T47D (cell line): ENCODE measurements at regions not wholly inside any gene's neighbourhood (a gene's known extent, or its start where the extent isn't known, plus 50 kb on each side); places are given as distances from the start of the nearest gene placed in this dataset.
A peak's percentile ranks its signal among the peaks of the same experiment; 100 is the strongest.

Experiments used
- DNase-seq, 2 experiments: peaks; one replicate each; pipeline versions ENCODE4 v3.0.0 to v3.0.0-alpha.2; 2011 to 2012; ENCODE audit warnings: low read depth in 1 of 2, low spot score in 1 of 2
- JUND ChIP-seq: IDR thresholded peaks from 2 replicates; pipeline ENCODE4 v1.6.1; 2012; ENCODE audit warnings: low read depth
- in situ Hi-C: cut with HindIII; loops from 2 replicates; pipeline ENCODE4 v1.10.0; 2016; ENCODE audit warnings: low sequenced_read_pairs, low pct_unique_long_range_greater_than_20kb

DNA sequence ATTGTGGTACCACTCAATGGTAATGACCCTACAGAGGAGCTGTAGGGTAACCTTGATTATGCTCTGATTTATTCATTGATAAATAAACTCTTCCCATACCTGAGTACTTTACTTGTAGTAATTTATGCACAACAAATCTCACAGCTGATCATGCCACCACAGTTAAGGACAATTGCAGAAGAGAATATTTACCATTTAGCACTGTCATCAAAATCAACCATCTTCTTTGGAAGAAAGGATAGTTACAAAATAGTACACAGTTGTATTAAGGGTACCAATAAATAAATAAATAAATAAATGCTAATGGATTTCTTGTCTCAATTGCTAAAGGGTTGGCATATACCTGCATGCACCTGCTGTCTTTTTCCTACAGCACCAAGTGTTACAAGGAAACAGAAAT lies 97.6 kb upstream of the PDE1C start:
- in situ Hi-C loops: no loop called here

DNA sequence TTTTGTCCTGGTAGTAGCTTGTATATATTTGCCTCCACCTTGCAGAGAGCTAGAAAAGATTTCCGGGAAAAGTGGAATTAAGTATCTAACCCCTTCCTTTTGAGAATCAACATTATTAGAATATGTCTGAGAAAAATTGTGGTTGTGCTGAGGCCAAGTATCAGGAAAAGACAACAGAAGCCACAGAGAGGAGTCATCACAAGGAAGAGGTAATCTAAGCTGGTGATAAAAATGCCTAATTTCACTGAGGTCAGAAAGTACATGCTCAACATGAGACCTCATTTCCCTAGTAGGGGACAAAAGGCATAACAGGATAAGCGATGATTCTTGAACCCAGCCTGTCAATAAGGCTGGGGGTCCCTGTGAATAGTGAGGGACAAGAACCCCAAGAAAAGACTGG lies 97.0 kb upstream of the PDE1C start:
- DNase-seq: no peak

More for the DNA sequence above, 97.6 kb upstream of the PDE1C start:
- TF ChIP-seq JUND: no peak
- DNase-seq: no peak

DNA sequence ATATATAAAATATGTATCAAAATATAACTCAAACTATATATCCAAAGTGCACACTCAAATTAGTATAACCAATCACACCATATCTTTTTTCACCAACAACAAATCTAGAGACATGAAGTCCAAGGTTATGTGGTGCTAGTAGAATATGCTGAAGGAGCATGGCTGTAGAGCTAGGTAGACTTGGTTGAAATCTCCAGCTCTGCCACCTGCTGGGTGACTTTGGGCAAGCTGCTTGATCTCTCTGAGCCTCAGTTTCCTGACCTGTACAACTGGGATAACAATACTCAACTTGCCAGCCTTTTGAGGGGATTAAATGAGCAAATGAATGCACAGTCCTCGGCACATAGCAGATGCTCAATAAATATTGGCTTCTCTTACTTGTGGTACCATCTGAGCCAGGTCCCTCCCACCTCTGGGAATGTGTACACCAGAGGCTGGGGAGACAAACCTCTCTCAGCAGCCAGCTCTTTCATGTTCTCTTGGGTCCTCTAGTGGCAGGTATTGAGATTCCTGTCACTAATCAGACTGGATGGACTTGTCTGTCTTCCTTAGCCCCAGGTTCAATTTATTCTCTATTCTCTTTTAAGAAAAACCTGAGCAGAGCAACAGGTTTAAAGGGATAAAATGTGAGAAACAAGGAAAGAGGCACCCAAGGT lies 94.3 kb upstream of the PDE1C start:
- in situ Hi-C loops: no loop called here
- peak; percentile 76 to 92 for DNase-seq

More for the DNA sequence above, 97.0 kb upstream of the PDE1C start:
- in situ Hi-C loops: no loop called here
- no peak for TF ChIP-seq JUND

DNA sequence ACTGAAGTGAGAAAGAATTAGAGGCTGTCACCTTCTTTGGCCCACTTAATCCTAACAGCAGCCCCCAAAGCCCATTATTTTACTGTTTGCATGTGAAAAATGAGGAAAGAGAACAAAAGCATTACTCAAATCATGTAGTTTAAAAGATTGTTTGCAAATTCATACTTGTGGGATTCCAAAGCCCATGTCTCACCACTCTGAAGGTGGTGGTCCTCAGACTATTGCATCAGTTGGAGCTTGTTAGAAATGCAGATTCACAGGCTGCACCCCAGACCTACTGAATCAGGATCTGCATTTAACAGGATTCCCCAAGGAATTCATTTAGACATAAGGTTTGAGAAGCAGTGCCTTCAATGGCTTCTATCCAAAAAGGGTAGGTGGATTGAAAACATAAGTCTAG lies 93.7 kb upstream of the PDE1C start:
- TF ChIP-seq JUND: no peak
- in situ Hi-C loops: no loop called here
- DNase-seq: no peak

More for the DNA sequence above, 94.3 kb upstream of the PDE1C start:
- no peak for TF ChIP-seq JUND

DNA sequence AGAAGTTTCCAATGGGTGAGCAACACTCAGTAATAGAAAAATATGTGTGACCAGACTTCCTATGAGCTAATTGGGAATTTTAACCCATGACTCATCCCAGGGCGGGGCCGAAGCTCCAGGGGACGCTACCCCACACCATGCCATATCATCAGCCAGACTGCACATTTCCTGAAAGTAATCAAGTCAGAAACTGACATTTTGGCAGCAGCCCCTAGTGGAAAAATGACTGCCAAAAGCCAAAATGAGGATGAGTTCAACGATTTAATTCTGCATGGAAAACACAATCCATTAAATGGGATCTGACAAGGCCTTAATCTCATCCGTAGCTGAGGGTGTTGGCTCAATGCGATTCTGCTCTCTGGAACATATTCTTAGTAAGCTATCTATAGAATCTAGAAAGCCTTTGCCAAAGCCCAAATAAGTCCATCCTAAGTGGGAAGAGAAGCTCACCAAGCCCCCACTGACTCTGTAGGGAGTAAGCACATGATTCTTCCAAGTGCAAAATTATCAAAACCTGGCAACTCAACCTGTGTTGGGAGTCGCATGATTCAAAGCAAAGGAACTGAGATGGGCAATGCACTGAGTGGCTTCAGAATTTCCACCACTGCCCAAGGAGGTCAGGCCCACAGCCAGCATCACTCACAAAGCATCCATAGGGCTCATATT lies 93.1 kb upstream of the PDE1C start:
- no peak for TF ChIP-seq JUND
- DNase-seq: no peak
- in situ Hi-C loops: no loop called here

DNA sequence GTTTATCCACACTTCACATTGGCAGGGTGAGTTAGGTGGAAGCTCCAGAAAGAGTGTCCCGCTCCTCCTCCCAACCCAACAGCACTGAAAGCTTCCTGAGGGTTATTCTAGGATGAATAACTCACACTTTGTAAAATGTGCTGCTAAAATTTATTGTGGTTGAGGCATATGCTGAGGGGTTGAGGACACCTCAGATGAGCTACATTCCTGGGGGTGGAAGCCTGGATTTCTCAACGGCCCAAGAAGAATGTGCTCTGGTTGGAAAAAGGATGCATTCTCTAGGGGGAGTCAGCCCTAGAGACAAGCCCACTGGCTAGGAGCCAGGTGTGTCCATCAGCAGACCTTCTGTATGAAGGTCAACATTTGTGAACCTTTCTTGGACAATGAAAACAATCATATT lies 91.5 kb upstream of the PDE1C start:
- no peak for DNase-seq
- TF ChIP-seq JUND: no peak
- in situ Hi-C loops: no loop called here

DNA sequence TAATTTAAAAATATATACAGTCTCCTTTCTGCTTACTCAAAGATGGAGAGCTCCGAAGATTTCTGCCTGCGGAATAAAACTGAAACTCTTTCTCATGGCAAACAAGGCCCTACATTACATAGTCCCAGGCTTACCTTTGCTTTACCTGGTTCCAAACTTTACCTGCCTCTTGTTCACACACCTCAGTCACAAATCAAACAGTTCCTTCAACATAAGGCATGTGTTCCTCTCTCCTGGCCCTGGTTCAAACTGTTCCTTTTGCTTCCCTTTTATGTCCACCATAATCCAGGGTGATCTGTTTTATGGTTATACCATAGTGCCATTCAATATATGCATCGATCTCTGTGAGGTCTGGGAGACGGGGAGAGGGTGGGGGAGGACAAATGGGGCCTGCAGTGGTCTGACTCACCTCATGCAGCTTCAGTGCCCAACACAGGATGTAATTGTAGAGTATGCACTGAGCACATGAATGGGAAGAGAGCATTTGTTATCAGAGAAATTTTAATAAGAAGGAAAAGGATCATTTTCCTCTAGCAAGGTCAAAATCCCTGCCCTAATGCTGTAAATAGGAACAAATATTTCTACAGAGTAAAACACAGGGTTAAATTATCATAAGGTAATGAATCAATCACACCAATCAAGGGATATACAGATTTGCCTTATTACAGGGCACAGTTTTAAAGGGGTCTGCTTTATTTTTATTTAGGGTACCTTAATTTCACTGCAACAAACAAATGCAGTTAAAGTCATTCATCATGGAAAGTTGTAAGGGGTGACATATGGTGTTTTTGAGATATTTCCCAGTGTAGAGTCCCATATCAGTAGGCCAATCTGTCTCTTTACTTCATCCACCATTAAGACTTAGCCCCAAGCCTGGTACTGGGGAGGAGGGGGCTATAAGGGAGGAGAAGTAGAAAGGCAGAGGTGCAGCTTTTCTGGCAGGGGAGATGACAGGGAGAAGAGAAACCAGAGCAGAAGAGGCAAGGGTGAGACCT lies 88.8 kb upstream of the PDE1C start:
- DNase-seq: no peak
- no peak for TF ChIP-seq JUND
- in situ Hi-C loops: no loop called here

DNA sequence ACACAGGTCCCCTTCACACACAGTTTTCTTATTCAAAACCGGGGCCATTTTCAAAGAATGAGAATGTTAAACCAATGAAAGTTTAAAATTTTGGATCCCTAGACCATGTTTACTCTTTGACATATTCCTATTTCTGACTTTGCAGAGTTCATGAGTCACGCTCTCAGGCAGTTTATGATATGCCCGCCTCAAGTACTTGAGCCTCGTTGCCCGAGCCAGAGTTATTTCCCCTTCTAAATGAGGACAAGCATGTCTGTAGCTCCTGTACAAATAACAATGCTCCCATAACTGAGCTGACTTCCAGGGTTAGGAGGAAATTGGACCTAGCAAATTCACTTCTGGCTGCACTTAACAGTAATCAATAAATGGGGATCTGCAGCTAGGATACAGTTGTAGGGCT lies 87.9 kb upstream of the PDE1C start:
- DNase-seq: no peak
- no peak for TF ChIP-seq JUND
- in situ Hi-C loops: no loop called here

DNA sequence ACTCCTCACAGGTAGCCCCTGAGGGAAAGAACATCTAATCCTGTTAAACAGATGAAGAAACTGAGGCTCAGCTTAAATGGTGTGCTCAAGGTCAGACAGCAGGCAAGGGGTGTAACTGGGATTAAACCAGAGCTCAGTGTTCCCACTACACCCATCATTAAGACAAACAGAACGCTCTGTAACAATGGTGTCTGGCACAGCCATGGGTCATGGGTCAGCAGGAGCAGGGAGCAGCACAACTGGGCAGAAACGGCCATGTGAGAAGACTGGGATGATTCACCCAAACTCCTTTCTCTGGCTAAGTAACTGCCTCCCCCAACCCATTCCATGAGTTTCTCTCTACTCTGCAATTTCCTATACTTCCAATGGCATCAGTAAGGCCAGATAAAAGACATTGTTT lies 85.5 kb upstream of the PDE1C start:
- no peak for TF ChIP-seq JUND

DNA sequence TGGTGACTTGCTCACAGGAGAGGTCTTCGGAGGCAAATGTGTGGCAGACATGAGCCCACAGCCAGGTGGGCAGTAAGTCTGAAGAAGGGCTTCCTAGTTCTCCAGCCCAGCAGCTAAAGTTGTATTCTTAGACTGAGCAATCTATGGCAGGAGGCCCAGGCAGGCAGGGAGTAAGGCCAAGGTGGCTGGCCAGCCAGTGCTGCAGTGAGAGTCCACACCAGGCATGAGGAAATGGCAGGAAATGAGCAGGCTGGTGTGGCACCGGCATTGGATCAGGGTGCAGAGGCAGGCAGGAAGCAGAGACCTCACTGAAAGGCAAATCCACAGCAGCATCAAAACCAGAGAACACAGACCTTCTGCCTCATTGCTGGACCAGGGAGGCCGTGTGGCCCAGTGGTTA lies 84.6 kb upstream of the PDE1C start:
- in situ Hi-C loops: no loop called here
- no peak for DNase-seq
- TF ChIP-seq JUND: no peak

More for the DNA sequence above, 85.5 kb upstream of the PDE1C start:
- in situ Hi-C loops: no loop called here
- no peak for DNase-seq

DNA sequence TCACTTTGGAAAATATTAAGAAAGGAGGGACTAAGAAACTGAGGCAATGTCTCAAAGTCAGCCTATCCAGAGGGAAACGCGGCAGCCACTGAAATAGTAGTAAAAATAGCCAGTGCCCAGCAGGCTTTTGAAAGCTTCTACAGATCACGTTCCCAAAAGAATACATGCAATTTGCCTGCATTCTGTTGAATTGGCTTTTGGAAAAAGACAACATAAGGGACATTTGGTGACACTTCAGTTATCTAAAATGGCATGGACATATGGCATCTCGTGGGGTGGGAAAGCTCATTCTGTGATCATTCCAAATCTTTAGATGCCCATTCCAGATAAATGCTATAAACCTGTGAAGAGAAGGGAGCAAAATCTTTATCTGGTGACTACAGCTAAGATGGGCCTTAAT lies 82.8 kb upstream of the PDE1C start:
- in situ Hi-C loops: no loop called here
- no peak for DNase-seq
- TF ChIP-seq JUND: no peak

DNA sequence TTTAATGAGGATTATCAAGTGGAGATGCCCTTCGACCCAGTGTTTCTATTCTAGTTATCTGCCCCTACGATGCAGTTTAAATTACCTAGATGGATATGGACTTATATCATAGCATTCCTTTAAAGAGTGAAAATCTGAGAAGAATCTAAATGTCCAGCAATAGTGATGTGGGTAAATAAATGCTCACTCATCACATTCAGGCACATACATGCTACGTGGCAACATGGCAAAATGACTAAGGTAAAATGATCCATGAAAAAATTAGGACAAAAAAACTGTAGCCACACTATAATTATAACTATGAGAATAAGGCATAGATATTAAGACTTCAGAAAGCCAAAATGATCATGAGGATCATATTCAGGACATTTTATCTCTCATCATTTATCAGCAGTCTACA lies 82.4 kb upstream of the PDE1C start:
- in situ Hi-C loops: no loop called here
- no peak for TF ChIP-seq JUND
- no peak for DNase-seq

DNA sequence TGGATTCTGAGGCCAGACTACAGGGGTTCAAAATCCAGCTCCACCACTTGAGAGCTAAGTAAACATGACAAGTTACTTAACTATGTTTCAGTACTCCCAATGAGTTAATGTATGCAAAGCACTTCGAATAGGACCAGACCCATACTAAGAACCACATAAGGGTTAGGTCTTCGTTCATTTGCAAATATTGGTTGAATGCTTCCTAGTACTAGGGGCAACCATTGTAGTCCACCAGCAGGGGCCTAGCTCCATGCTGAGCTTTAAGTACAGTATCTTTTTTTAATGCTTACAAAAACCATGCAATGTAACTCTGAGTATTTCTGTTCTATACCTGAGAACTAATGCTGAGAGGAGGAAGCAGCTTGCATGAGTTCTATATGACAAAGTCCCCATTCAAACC lies 80.4 kb upstream of the PDE1C start:
- DNase-seq: no peak
- in situ Hi-C loops: no loop called here
- TF ChIP-seq JUND: no peak
